ENCODE measurements at regions not wholly inside any gene's neighbourhood (a gene's known extent, or its start where the extent isn't known, plus 50 kb on each side); places are given as distances from the start of the nearest gene placed in this dataset.
"Not testable (repeated sequence)": the region's sequence is repeated elsewhere in the genome, so short reads cannot be mapped to it uniquely, and the experiment has no call there.

GRCh38 chr16:26510924-26511323, 555.8 kb upstream of the C16orf82 start:
- no peak for DNase-seq

- DNase-seq = no peak
These were observed 555.3 kb upstream of the C16orf82 start for GRCh38 chr16:26511463-26511862.

GRCh38 chr16:26521626-26522025, 545.1 kb upstream of the C16orf82 start:
- no peak for DNase-seq

GRCh38 chr16:26524281-26524680, 542.4 kb upstream of the C16orf82 start:
- no peak for DNase-seq

- DNase-seq = no peak
These were observed 541.9 kb upstream of the C16orf82 start for GRCh38 chr16:26524846-26525245.

- DNase-seq = no peak
These were observed 540.9 kb upstream of the C16orf82 start for GRCh38 chr16:26525856-26526255.

- DNase-seq = no peak
These were observed 540.1 kb upstream of the C16orf82 start for GRCh38 chr16:26526633-26527032.

- DNase-seq = no peak
These were observed 536.0 kb upstream of the C16orf82 start for GRCh38 chr16:26530584-26531289.

GRCh38 chr16:26531290-26531730, 535.4 kb upstream of the C16orf82 start:
- no peak for DNase-seq

- DNase-seq = no peak
These were observed 534.3 kb upstream of the C16orf82 start for GRCh38 chr16:26532456-26532855.

- DNase-seq = no peak
These were observed 524.5 kb upstream of the C16orf82 start for GRCh38 chr16:26542198-26542597.

GRCh38 chr16:26546573-26546972, 520.2 kb upstream of the C16orf82 start:
- DNase-seq = no peak

GRCh38 chr16:26547681-26548080, 519.0 kb upstream of the C16orf82 start:
- DNase-seq = no peak

GRCh38 chr16:26550111-26550610, 516.6 kb upstream of the C16orf82 start:
- DNase-seq = no peak

- no peak for DNase-seq
These were observed 512.7 kb upstream of the C16orf82 start for GRCh38 chr16:26554030-26554429.

- DNase-seq = no peak
These were observed 505.4 kb upstream of the C16orf82 start for GRCh38 chr16:26561303-26561702.

GRCh38 chr16:26563018-26563417, 503.7 kb upstream of the C16orf82 start:
- DNase-seq = no peak

GRCh38 chr16:26567356-26567755, 499.4 kb upstream of the C16orf82 start:
- no peak for DNase-seq

GRCh38 chr16:26569793-26570192, 496.9 kb upstream of the C16orf82 start:
- no peak for DNase-seq

GRCh38 chr16:26578748-26579147, 488.0 kb upstream of the C16orf82 start:
- DNase-seq = no peak

GRCh38 chr16:26583803-26584202, 482.9 kb upstream of the C16orf82 start:
- no peak for DNase-seq

GRCh38 chr16:26593700-26594099, 473.0 kb upstream of the C16orf82 start:
- DNase-seq = no peak

- DNase-seq = no peak
These were observed 472.1 kb upstream of the C16orf82 start for GRCh38 chr16:26594666-26595065.

GRCh38 chr16:26595199-26595598, 471.5 kb upstream of the C16orf82 start:
- no peak for DNase-seq

GRCh38 chr16:26596033-26596432, 470.7 kb upstream of the C16orf82 start:
- DNase-seq = not testable (repeated sequence)
